Colonic mucosa (tissue), 4 donors: ENCODE measurements at regions not wholly inside any gene's neighbourhood (a gene's known extent, or its start where the extent isn't known, plus 50 kb on each side); places are given as distances from the start of the nearest gene placed in this dataset.
A peak's percentile ranks its signal among the peaks of the same experiment; 100 is the strongest.

Source experiments
- DNase-seq: peaks from one replicate; pipeline ENCODE4 v3.0.0-alpha.2; 2020
- H3K27ac ChIP-seq: fragments of 200-600 bp; one replicate; pipeline ENCODE4 v1.8.0; 2021
- H3K27me3 ChIP-seq: fragments of 200-600 bp; one replicate; pipeline ENCODE4 v1.8.0; 2021
- H3K36me3 ChIP-seq: fragments of 200-600 bp; one replicate; pipeline ENCODE4 v1.8.0; 2021
- H3K4me1 ChIP-seq: fragments of 200-600 bp; one replicate; pipeline ENCODE4 v1.8.0; 2021; ENCODE audit warnings: mild to moderate bottlenecking
- H3K4me3 ChIP-seq: fragments of 200-600 bp; one replicate; pipeline ENCODE4 v1.8.0; 2021
- H3K9ac ChIP-seq, 2 donors: one replicate each; pipeline ENCODE4 v1.7.0; 2013; ENCODE audit warnings: control low read depth in 2 of 2, low read depth in 2 of 2, low read length in 2 of 2
- H3K9me3 ChIP-seq: fragments of 200-600 bp; one replicate; pipeline ENCODE4 v1.8.0; 2021
- intact Hi-C: fragments of 100-400 bp; cut with DNase I; formaldehyde crosslinking; loops from one replicate; pipeline ENCODE4 v1.14.1; 2022
- TF ChIP-seq, protein P1 (sequence below): fragments of 200-600 bp; IDR thresholded peaks from one replicate; pipeline ENCODE4 v1.8.0; 2022; ENCODE audit warnings: antibody characterized with exemption, mild to moderate bottlenecking
- donor health status: healthy.
- donor health status: DM: no; HTN: no; CAD: no.
- donor health status: DM: no; HTN: no; CAD: no.

DNA sequence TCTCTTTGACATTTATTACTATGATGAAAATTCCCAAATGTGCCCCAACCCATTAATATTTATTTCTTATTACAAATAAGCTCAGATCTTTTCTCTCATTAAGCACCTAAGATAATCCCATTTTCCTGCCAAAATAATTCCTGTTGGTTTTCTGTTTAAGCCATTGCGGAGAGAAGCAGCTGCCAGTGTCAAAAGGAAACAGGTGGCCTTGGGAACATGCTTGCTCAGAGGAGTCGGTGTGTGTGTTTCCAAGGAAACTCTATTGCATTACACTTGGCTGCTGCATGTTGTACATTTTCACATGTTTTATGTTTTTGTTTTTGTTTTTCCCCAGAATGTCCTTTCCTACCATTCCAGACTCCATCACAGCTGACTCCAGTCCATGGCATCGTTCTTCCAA, 56.4 kb downstream of the CD24 start:
- no peak overlapping the region for H3K9ac ChIP-seq
- intact Hi-C loops = no loop called here
- H3K36me3 ChIP-seq = no peaks in the 10 kb centered on the region
- H3K4me3 ChIP-seq = no peak overlapping the region
- no peaks in the 10 kb centered on the region for H3K4me1 ChIP-seq
- no peaks in the 10 kb centered on the region for H3K27me3 ChIP-seq
- no peak overlapping the region for H3K27ac ChIP-seq
- DNase-seq = no peak
- no peaks in the 10 kb centered on the region for H3K9me3 ChIP-seq
- TF ChIP-seq, protein P1, sequence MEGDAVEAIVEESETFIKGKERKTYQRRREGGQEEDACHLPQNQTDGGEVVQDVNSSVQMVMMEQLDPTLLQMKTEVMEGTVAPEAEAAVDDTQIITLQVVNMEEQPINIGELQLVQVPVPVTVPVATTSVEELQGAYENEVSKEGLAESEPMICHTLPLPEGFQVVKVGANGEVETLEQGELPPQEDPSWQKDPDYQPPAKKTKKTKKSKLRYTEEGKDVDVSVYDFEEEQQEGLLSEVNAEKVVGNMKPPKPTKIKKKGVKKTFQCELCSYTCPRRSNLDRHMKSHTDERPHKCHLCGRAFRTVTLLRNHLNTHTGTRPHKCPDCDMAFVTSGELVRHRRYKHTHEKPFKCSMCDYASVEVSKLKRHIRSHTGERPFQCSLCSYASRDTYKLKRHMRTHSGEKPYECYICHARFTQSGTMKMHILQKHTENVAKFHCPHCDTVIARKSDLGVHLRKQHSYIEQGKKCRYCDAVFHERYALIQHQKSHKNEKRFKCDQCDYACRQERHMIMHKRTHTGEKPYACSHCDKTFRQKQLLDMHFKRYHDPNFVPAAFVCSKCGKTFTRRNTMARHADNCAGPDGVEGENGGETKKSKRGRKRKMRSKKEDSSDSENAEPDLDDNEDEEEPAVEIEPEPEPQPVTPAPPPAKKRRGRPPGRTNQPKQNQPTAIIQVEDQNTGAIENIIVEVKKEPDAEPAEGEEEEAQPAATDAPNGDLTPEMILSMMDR = no peak

DNA sequence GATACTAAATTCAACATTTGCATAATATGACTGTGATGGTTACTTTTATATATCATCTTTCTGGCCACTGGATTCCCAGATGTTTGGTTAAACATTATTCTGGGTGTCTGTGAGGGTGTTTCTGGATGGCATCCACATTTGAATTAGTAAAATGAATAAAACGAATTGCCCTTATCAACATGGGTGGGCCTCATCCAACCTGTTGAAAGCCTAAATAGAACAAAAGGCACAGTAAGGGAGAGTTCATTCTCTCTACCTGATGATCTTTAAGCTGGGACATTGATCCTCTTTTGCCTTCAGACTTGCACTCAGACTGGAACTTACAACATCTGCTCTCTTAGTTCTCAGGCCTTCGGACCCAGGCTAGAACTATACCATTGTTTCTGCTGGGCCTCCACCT, 57.6 kb downstream of the CD24 start:
- peak; percentile 40 for DNase-seq
- H3K4me1 ChIP-seq = no peaks in the 10 kb centered on the region
- H3K36me3 ChIP-seq = no peaks in the 10 kb centered on the region
- H3K27me3 ChIP-seq = no peaks in the 10 kb centered on the region
- peak overlapping the region; percentile 42 for H3K27ac ChIP-seq
- no peak overlapping the region for H3K9ac ChIP-seq
- H3K4me3 ChIP-seq = no peak overlapping the region
- H3K9me3 ChIP-seq = no peaks in the 10 kb centered on the region
- TF ChIP-seq, protein P1 = no peak
- intact Hi-C loops = no loop called here

DNA sequence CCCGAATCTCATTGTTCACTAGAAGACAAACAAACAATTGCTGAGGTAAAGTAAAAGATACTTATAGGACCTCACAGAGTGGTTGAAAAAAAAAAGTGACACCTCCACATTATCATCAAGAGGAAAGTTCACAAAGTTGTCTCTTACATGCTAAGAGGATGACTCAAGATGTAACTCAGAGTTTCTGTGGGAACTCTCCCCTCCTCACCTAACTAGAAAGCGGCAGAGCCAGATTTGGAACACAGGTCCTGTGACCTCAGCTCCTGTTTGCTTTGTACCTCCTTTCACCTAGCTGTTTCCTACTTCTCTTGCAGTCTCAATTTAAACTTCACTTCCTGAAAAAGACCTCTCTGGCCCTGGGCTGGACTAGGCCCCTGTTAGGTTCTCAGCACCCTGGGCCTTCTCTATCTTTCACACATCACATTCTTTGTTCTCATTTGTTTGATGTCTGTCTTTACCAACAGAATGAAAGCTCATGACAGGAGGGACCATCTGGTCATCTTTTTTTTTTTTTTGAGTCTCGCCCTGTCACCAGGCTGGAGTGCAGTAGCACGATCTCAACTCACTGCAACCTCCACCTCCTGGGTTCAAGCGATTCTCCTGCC, 60.8 kb downstream of the CD24 start:
- H3K27me3 ChIP-seq = no peaks in the 10 kb centered on the region
- H3K9ac ChIP-seq = peak overlapping the region in 1 of 2 donors; percentile 21
- peak overlapping the region; percentile 42 for H3K27ac ChIP-seq
- H3K4me1 ChIP-seq = no peaks in the 10 kb centered on the region
- peak; percentile 42 for DNase-seq
- no peaks in the 10 kb centered on the region for H3K9me3 ChIP-seq
- intact Hi-C loops = no loop called here
- H3K36me3 ChIP-seq = no peaks in the 10 kb centered on the region
- no peak overlapping the region for H3K4me3 ChIP-seq
- TF ChIP-seq, protein P1 = no peak

DNA sequence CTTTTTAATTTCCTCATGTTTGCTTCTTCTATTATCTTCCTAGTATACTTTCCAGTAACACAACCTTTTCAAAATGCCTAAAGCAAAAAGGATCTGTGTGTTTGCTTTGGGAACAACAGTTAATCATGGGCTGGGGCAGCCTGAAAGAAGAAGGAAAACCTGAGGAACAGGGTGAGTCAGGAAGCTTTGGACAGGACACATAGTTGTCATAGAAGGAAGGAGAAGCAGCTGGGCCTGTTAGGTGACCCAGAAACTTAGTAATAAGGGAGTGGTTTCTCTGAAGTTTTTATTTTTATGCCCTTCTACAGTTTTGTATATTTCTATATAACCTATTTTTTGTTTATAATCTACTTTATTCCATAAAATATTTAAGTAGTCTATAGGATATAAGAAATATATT, 61.4 kb downstream of the CD24 start:
- H3K27me3 ChIP-seq = no peaks in the 10 kb centered on the region
- no peaks in the 10 kb centered on the region for H3K4me1 ChIP-seq
- no peak overlapping the region for H3K4me3 ChIP-seq
- no peaks in the 10 kb centered on the region for H3K36me3 ChIP-seq
- H3K9me3 ChIP-seq = no peaks in the 10 kb centered on the region
- intact Hi-C loops = no loop called here
- peak; percentile 69 for DNase-seq
- peak overlapping the region; percentile 42 for H3K27ac ChIP-seq
- TF ChIP-seq, protein P1 = no peak
- no peak overlapping the region for H3K9ac ChIP-seq

DNA sequence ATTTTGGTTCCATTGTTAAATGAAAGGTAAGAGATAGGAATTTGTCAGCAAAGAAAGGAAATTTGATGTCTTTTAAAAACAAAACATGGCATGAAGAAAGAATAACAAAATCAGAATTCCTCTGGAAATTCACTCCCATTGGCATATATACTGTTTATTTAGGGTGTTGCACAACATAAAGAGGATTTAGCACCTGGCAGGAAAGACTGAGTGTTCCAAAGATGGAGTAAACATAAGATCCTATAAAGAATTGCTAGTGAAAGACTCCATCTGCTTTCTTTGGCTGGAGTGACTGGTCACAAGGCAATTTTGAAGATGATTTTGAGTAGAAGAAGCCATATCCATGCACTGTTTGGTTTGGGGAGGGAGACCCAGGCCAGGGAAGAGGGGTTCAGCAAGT, 62.4 kb downstream of the CD24 start:
- TF ChIP-seq, protein P1 = no peak
- no peaks in the 10 kb centered on the region for H3K4me1 ChIP-seq

More for the DNA sequence above, 62.4 kb downstream of the CD24 start:
- H3K9ac ChIP-seq = no peak overlapping the region
- no peak overlapping the region for H3K4me3 ChIP-seq
- no peaks in the 10 kb centered on the region for H3K9me3 ChIP-seq
- no peak for DNase-seq
- peak overlapping the region; percentile 42 for H3K27ac ChIP-seq
- H3K27me3 ChIP-seq = no peaks in the 10 kb centered on the region
- intact Hi-C loops = no loop called here
- no peaks in the 10 kb centered on the region for H3K36me3 ChIP-seq
